Activated CD4-positive, CD25-positive, alpha-beta regulatory T cell (primary cell): ENCODE measurements at regions not wholly inside any gene's neighbourhood (a gene's known extent, or its start where the extent isn't known, plus 50 kb on each side); places are given as distances from the start of the nearest gene placed in this dataset.
"Not testable (repeated sequence)": the region's sequence is repeated elsewhere in the genome, so short reads cannot be mapped to it uniquely, and the experiment has no call there.

Experiments used
- DNase-seq, 4 experiments: peaks; one replicate each; lab custom pipeline; 2025; lab: John Stamatoyannopoulos, UW

- no peak for DNase-seq
Observed at GRCh38 chr1:173342736-173343135, 134.4 kb upstream of the PRDX6 start.

- no peak for DNase-seq
Observed at GRCh38 chr1:173344034-173344743, 132.9 kb upstream of the PRDX6 start.

GRCh38 chr1:173347282-173347818, 129.8 kb upstream of the PRDX6 start:
- DNase-seq, result no peak

- DNase-seq, result not testable (repeated sequence)
Observed at GRCh38 chr1:173352635-173353034, 124.5 kb upstream of the PRDX6 start.

GRCh38 chr1:173353350-173353749, 123.8 kb upstream of the PRDX6 start:
- no peak for DNase-seq

GRCh38 chr1:173354937-173355280, 122.2 kb upstream of the PRDX6 start:
- no peak for DNase-seq

GRCh38 chr1:173355281-173356031, 121.7 kb upstream of the PRDX6 start:
- no peak for DNase-seq

- no peak for DNase-seq
Observed at GRCh38 chr1:173356191-173356762, 120.9 kb upstream of the PRDX6 start.

GRCh38 chr1:173360487-173361063, 116.6 kb upstream of the PRDX6 start:
- DNase-seq, result no peak

- no peak for DNase-seq
Observed at GRCh38 chr1:173362543-173362942, 114.6 kb upstream of the PRDX6 start.

GRCh38 chr1:173364827-173365226, 112.3 kb upstream of the PRDX6 start:
- no peak for DNase-seq

- DNase-seq, result no peak
Observed at GRCh38 chr1:173365341-173365740, 111.8 kb upstream of the PRDX6 start.

GRCh38 chr1:173367136-173367535, 110.0 kb upstream of the PRDX6 start:
- no peak for DNase-seq

GRCh38 chr1:173370586-173370985, 106.5 kb upstream of the PRDX6 start:
- not testable (repeated sequence) for DNase-seq

- not testable (repeated sequence) for DNase-seq
Observed at GRCh38 chr1:173376065-173376464, 101.1 kb upstream of the PRDX6 start.

- DNase-seq, result no peak
Observed at GRCh38 chr1:173377266-173377665, 99.9 kb upstream of the PRDX6 start.

- no peak for DNase-seq
Observed at GRCh38 chr1:173383351-173383750, 93.8 kb upstream of the PRDX6 start.

- no peak for DNase-seq
Observed at GRCh38 chr1:173388352-173388751, 88.8 kb upstream of the PRDX6 start.

- no peak for DNase-seq
Observed at GRCh38 chr1:173392895-173393658, 84.1 kb upstream of the PRDX6 start.

GRCh38 chr1:173393659-173394000, 83.5 kb upstream of the PRDX6 start:
- DNase-seq, result no peak

GRCh38 chr1:173394813-173395212, 82.3 kb upstream of the PRDX6 start:
- not testable (repeated sequence) for DNase-seq

GRCh38 chr1:173395762-173396161, 81.4 kb upstream of the PRDX6 start:
- DNase-seq, result no peak
